Right lobe of liver (tissue), 4 donors: ENCODE measurements at regions not wholly inside any gene's neighbourhood (a gene's known extent, or its start where the extent isn't known, plus 50 kb on each side); places are given as distances from the start of the nearest gene placed in this dataset.

Experiments
- POLR2A ChIP-seq: fragments of 450-650 bp; IDR thresholded peaks from one replicate; pipeline ENCODE4 v1.6.1; 2017; ENCODE audit warnings: antibody characterized with exemption, mild to moderate bottlenecking
- TF ChIP-seq, protein P1 (sequence below), 4 donors: fragments of 200-600 bp in 3 of 4; fragments of 450-650 bp in 1 of 4; IDR thresholded peaks; one replicate each; pipeline versions ENCODE4 v1.5.1 to v1.8.0; 2016 to 2022; ENCODE audit warnings: antibody characterized with exemption in 4 of 4, mild to moderate bottlenecking in 2 of 4
- donor health status: DM: no; HTN: no; CAD: no.
- donor health status: DM: no; HTN: no; CAD: no.
- donor health status: DM: no; HTN: yes; CAD: no.

DNA sequence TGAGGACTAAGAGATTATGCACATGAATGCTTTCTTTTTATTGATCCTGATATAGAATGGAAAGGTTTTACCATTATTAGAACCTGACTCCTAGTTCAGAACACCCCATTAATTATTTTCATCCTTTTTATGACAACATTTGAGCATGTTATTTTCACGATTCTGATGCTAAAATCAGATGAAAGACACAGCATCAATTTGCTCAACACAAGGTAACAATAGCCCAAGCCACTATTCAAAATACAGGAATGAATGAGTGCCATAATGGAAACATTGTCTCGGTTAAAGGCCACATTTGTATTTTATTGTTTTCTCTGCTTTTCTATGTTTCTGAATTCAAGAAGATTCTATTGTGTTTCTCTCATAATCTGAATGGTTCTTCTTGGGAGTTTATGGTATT is 126.3 kb upstream of the POF1B start:
- TF ChIP-seq, protein P1, sequence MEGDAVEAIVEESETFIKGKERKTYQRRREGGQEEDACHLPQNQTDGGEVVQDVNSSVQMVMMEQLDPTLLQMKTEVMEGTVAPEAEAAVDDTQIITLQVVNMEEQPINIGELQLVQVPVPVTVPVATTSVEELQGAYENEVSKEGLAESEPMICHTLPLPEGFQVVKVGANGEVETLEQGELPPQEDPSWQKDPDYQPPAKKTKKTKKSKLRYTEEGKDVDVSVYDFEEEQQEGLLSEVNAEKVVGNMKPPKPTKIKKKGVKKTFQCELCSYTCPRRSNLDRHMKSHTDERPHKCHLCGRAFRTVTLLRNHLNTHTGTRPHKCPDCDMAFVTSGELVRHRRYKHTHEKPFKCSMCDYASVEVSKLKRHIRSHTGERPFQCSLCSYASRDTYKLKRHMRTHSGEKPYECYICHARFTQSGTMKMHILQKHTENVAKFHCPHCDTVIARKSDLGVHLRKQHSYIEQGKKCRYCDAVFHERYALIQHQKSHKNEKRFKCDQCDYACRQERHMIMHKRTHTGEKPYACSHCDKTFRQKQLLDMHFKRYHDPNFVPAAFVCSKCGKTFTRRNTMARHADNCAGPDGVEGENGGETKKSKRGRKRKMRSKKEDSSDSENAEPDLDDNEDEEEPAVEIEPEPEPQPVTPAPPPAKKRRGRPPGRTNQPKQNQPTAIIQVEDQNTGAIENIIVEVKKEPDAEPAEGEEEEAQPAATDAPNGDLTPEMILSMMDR (IDR thresholded peaks at IDR 0.05): no peak
- TF ChIP-seq POLR2A: no peak
